ENCODE measurements at regions not wholly inside any gene's neighbourhood (a gene's known extent, or its start where the extent isn't known, plus 50 kb on each side); places are given as distances from the start of the nearest gene placed in this dataset.

DNA sequence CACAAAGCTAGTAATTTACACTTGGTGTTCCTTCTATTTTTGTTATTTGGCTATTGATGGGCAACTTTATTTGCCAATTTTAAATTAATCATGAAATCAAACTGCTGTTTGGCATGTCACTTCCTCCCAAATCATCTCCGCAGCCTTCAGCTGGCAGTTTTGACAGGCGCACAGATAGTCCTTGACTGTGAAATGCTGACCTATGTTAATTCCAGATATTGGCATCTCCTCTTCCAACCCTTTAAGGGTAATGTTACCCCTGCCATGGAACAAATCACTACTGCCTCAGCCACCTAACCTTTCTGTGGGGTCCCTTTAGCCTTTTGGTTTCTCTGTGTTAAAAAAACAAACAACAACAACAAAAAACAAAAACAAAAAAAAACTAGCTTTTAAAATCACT is 182.4 kb upstream of the TANK start:
- TF ChIP-seq, protein P1, sequence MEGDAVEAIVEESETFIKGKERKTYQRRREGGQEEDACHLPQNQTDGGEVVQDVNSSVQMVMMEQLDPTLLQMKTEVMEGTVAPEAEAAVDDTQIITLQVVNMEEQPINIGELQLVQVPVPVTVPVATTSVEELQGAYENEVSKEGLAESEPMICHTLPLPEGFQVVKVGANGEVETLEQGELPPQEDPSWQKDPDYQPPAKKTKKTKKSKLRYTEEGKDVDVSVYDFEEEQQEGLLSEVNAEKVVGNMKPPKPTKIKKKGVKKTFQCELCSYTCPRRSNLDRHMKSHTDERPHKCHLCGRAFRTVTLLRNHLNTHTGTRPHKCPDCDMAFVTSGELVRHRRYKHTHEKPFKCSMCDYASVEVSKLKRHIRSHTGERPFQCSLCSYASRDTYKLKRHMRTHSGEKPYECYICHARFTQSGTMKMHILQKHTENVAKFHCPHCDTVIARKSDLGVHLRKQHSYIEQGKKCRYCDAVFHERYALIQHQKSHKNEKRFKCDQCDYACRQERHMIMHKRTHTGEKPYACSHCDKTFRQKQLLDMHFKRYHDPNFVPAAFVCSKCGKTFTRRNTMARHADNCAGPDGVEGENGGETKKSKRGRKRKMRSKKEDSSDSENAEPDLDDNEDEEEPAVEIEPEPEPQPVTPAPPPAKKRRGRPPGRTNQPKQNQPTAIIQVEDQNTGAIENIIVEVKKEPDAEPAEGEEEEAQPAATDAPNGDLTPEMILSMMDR (IDR thresholded peaks at IDR 0.05): no peak
- TF ChIP-seq POLR2A (IDR thresholded peaks at IDR 0.05) (no peak), POLR2AphosphoS5 (IDR thresholded peaks at IDR 0.05) (no peak)

All from breast epithelium (tissue), 3 donors.